Testis (tissue), 2 donors: ENCODE measurements at regions not wholly inside any gene's neighbourhood (a gene's known extent, or its start where the extent isn't known, plus 50 kb on each side); places are given as distances from the start of the nearest gene placed in this dataset.

Experiments used
- POLR2A ChIP-seq: fragments of 450-650 bp; IDR thresholded peaks from one replicate; pipeline ENCODE4 v1.6.1; 2017; ENCODE audit warnings: antibody characterized with exemption, mild to moderate bottlenecking, moderate library complexity
- TF ChIP-seq, protein P1 (sequence below), 3 experiments: fragments of 450-650 bp in 2 of 3; fragments of 200-600 bp in 1 of 3; sonication (generic) in 1 of 3; IDR thresholded peaks; one replicate each; pipeline ENCODE4 v1.5.1; 2016 to 2019; ENCODE audit warnings: antibody characterized with exemption in 3 of 3, mild to moderate bottlenecking in 2 of 3, moderate library complexity in 1 of 3

DNA sequence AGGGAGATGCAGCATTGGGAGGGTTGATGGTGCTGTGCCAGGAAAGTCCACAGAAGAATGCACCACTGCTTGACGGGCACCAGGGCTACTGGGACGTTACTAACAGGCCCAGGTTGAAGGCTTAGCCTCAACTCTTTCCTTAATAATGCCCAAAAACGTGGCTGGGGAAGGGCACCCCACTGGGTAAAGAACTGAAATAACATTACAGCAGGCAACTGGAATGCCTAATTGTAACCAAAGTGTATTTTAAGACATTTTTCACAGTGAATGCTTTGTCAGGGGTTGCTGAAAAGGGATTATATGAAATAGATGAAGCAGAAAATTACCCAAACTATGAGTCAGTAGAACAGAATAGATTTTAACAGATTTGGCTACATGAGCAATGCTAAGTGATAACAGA is 191.3 kb downstream of the CMPK2 start:
- TF ChIP-seq, protein P1, sequence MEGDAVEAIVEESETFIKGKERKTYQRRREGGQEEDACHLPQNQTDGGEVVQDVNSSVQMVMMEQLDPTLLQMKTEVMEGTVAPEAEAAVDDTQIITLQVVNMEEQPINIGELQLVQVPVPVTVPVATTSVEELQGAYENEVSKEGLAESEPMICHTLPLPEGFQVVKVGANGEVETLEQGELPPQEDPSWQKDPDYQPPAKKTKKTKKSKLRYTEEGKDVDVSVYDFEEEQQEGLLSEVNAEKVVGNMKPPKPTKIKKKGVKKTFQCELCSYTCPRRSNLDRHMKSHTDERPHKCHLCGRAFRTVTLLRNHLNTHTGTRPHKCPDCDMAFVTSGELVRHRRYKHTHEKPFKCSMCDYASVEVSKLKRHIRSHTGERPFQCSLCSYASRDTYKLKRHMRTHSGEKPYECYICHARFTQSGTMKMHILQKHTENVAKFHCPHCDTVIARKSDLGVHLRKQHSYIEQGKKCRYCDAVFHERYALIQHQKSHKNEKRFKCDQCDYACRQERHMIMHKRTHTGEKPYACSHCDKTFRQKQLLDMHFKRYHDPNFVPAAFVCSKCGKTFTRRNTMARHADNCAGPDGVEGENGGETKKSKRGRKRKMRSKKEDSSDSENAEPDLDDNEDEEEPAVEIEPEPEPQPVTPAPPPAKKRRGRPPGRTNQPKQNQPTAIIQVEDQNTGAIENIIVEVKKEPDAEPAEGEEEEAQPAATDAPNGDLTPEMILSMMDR (IDR thresholded peaks at IDR 0.05): no peak
- TF ChIP-seq POLR2A: no peak
